Neural cell (in vitro differentiated cells): ENCODE measurements at regions not wholly inside any gene's neighbourhood (a gene's known extent, or its start where the extent isn't known, plus 50 kb on each side); places are given as distances from the start of the nearest gene placed in this dataset.

Source experiments
- EZH2 ChIP-seq: fragments of 200-600, 300-800 bp; shearing (Covaris generic), sonication (generic); IDR thresholded peaks from 2 replicates; pipeline ENCODE4 v1.6.1; 2014; ENCODE audit warnings: antibody characterized with exemption, low read length, borderline replicate concordance, mild to moderate bottlenecking; ENCODE audit not compliant: insufficient read depth, poor library complexity, severe bottlenecking
- POLR2AphosphoS5 ChIP-seq: IDR thresholded peaks from 2 replicates; pipeline ENCODE4 v1.6.1; 2012
- RAD21 ChIP-seq: fragments of 450-650 bp; conservative IDR thresholded peaks from 2 replicates; pipeline ENCODE4 v1.6.1; 2014; ENCODE audit warnings: antibody characterized with exemption, mild to moderate bottlenecking, moderate library complexity
- REST ChIP-seq: IDR thresholded peaks from 2 replicates; pipeline ENCODE4 v1.6.1; 2012; ENCODE audit warnings: borderline replicate concordance
- SMC3 ChIP-seq: fragments of 450-650 bp; conservative IDR thresholded peaks from 2 replicates; pipeline ENCODE4 v1.6.1; 2014; ENCODE audit warnings: antibody characterized with exemption, mild to moderate bottlenecking, moderate library complexity; ENCODE audit not compliant: poor library complexity
- TAF1 ChIP-seq: IDR thresholded peaks from 2 replicates; pipeline ENCODE4 v1.6.1; 2012; ENCODE audit warnings: low read depth
- TF ChIP-seq, protein P1 (sequence below): fragments of 450-650 bp; IDR thresholded peaks from 2 replicates; pipeline ENCODE4 v1.5.1; 2014; ENCODE audit warnings: antibody characterized with exemption, mild to moderate bottlenecking, moderate library complexity; ENCODE audit not compliant: poor library complexity, severe bottlenecking

DNA sequence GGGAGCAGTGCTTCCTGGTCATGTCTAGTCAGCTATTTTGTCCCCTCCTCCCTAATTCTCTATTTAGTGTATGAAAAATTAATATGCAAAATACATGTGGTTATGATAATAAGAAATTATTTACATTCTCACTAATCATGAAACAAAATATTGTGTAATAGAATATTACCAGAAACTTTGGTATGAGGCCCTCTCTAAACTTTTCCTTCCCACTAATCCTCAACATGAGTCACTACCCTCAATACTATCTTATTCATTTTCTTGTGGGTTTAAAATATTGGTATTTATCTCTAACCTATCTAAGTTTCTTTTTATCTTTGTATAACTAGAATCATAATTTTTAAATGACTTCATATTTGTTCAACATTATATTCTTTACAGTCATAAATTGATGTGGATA, 545.9 kb upstream of the PTPRD start:
- TF ChIP-seq, protein P1, sequence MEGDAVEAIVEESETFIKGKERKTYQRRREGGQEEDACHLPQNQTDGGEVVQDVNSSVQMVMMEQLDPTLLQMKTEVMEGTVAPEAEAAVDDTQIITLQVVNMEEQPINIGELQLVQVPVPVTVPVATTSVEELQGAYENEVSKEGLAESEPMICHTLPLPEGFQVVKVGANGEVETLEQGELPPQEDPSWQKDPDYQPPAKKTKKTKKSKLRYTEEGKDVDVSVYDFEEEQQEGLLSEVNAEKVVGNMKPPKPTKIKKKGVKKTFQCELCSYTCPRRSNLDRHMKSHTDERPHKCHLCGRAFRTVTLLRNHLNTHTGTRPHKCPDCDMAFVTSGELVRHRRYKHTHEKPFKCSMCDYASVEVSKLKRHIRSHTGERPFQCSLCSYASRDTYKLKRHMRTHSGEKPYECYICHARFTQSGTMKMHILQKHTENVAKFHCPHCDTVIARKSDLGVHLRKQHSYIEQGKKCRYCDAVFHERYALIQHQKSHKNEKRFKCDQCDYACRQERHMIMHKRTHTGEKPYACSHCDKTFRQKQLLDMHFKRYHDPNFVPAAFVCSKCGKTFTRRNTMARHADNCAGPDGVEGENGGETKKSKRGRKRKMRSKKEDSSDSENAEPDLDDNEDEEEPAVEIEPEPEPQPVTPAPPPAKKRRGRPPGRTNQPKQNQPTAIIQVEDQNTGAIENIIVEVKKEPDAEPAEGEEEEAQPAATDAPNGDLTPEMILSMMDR, result no peak
- TF ChIP-seq SMC3 (no peak), EZH2 (no peak), TAF1 (no peak), RAD21 (no peak), POLR2AphosphoS5 (no peak), REST (no peak)
